Transverse colon (tissue), 1 donor: ENCODE measurements at regions not wholly inside any gene's neighbourhood (a gene's known extent, or its start where the extent isn't known, plus 50 kb on each side); places are given as distances from the start of the nearest gene placed in this dataset.

Experiments used
- EP300 ChIP-seq: sonication (generic); formaldehyde crosslinking; IDR thresholded peaks from one replicate; pipeline ENCODE4 v1.6.1; 2017; ENCODE audit warnings: antibody characterized with exemption, low read depth
- POLR2A ChIP-seq: fragments of 450-650 bp; IDR thresholded peaks from one replicate; pipeline ENCODE4 v1.6.1; 2016; ENCODE audit warnings: antibody characterized with exemption, mild to moderate bottlenecking, moderate library complexity

DNA sequence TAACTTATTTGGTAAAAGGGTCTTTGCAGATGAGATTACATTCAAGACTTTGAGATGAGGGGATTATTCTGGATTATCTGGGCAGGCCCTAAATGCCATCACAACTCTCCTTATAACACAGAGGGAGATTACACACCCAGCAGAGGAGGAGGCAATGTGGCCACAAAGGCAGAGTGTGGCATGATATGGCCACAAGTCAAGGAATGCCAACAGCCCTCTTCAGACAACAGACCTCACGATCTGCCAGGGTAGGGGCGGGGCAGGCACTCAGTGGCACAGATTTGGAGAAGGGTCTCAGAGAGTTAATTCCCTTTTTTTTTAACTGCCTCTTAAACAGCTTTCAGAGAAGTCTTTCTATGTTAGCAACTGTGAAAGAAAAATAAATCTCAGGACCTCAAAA lies 96.9 kb downstream of the CYP26B1 start:
- TF ChIP-seq POLR2A (no peak), EP300 (no peak)
